Thoracic aorta (tissue), 2 donors: ENCODE measurements at regions not wholly inside any gene's neighbourhood (a gene's known extent, or its start where the extent isn't known, plus 50 kb on each side); places are given as distances from the start of the nearest gene placed in this dataset.

Source experiments
- ATAC-seq: fragments of 150-250 bp; one replicate; pipeline ENCODE4 v1.8.0; 2017; ENCODE audit warnings: low read depth; ENCODE audit not compliant: insufficient number of reproducible peaks, low FRiP score
- DNase-seq: peaks from one replicate; pipeline ENCODE4 v3.0.0-alpha.2; 2020; ENCODE audit warnings: low spot score
- H3K27ac ChIP-seq, 2 donors: fragments of 200-600 bp; sonication (generic); 1 replicate in 1 of 2; 2 replicates in 1 of 2; pipeline ENCODE4 v1.5.1; 2016; ENCODE audit warnings: mild to moderate bottlenecking in 2 of 2, moderate library complexity in 2 of 2
- H3K27me3 ChIP-seq: fragments of 200-600 bp; sonication (generic); replicated peaks from 2 replicates; pipeline ENCODE4 v1.6.0; 2016; ENCODE audit warnings: mild to moderate bottlenecking; ENCODE audit not compliant: insufficient read depth
- H3K36me3 ChIP-seq: fragments of 200-600 bp; sonication (generic); one replicate; pipeline ENCODE4 v1.5.1; 2016
- H3K4me1 ChIP-seq, 2 donors: fragments of 200-600 bp; sonication (generic); 1 replicate in 1 of 2; 2 replicates in 1 of 2; pipeline versions ENCODE4 v1.5.1 to v1.6.0; 2016; ENCODE audit warnings: low read depth in 2 of 2, mild to moderate bottlenecking in 1 of 2; ENCODE audit not compliant: control insufficient read depth in 1 of 2
- H3K4me3 ChIP-seq: fragments of 200-600 bp; sonication (generic); 2 replicates; pipeline ENCODE4 v1.5.1; 2016; ENCODE audit warnings: mild to moderate bottlenecking
- H3K9me3 ChIP-seq: fragments of 200-600 bp; sonication (generic); 2 replicates; pipeline ENCODE4 v1.5.1; 2016
- CTCF ChIP-seq: fragments of 200-600 bp; sonication (generic); IDR thresholded peaks from one replicate; pipeline ENCODE4 v1.5.1; 2019; ENCODE audit warnings: antibody characterized with exemption

DNA sequence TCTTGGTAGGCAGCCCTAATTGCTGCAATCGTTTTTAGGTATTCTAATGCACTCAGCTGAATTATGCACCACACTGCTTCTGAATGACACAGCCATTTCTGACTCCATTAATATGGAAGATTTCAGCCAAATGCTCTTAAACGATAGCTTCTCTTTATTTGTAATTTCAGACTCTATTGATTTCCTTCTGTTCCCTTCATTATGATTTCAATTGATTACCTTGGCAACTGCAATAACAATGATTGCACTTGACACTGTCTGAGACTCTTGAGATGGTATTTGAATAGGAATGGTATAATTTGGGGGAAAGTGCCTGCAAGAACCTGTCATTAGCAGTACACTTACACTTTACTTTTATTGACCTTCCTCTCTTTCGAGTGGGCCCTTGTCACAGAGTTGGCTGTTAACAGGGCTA lies 296.1 kb upstream of the DMAC1 start:
- Histone ChIP-seq H3K4me1 (no peaks in the 10 kb centered on the region), H3K36me3 (no peaks in the 10 kb centered on the region), H3K27ac (no peak overlapping the region), H3K4me3 (no peak overlapping the region), H3K27me3 (no peaks in the 10 kb centered on the region), H3K9me3 (no peaks in the 10 kb centered on the region)
- DNase-seq (no peak), ATAC-seq (no peak)
- no peak for TF ChIP-seq CTCF

DNA sequence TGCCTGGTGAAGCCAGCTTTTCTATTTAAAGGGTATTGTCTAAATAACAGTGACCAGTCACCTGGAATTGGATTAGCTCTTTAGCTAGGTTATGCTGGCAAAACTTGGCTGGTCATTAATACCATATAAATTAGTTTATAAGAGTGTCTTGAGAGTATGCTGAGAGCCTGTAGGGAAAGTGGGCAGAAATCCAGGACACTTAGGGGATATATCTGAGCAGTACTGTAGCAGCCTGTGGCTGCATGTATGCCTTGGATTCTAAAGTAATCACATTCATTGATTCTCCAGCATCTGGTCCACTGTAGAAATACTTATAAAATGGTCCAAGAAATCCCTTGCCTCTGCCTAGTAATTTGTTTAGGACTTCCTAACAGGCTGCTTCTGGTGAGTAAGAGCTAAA lies 288.9 kb upstream of the DMAC1 start:
- DNase-seq (no peak), ATAC-seq (no peak)
- Histone ChIP-seq H3K4me1 (no peaks in the 10 kb centered on the region), H3K4me3 (no peak overlapping the region), H3K9me3 (no peaks in the 10 kb centered on the region), H3K27me3 (no peaks in the 10 kb centered on the region), H3K36me3 (no peaks in the 10 kb centered on the region), H3K27ac (no peak overlapping the region)
- no peak for TF ChIP-seq CTCF

GRCh38 chr9:8085986-8086385 lies 286.4 kb upstream of the DMAC1 start:
- Histone ChIP-seq H3K9me3 (no peaks in the 10 kb centered on the region), H3K36me3 (no peaks in the 10 kb centered on the region), H3K27ac (no peak overlapping the region), H3K4me1 (no peaks in the 10 kb centered on the region), H3K4me3 (no peak overlapping the region), H3K27me3 (no peaks in the 10 kb centered on the region)
- ATAC-seq (no peak), DNase-seq (no peak)
- no peak for TF ChIP-seq CTCF

- no peak for DNase-seq
- Histone ChIP-seq H3K27me3 (no peaks in the 10 kb centered on the region), H3K36me3 (no peaks in the 10 kb centered on the region), H3K9me3 (no peaks in the 10 kb centered on the region), H3K4me3 (no peak overlapping the region), H3K4me1 (no peaks in the 10 kb centered on the region), H3K27ac (no peak overlapping the region)
- no peak for TF ChIP-seq CTCF
- no peak for ATAC-seq
Measured at GRCh38 chr9:8078641-8079140, 279.1 kb upstream of the DMAC1 start.

GRCh38 chr9:8074713-8075286 lies 275.2 kb upstream of the DMAC1 start:
- ATAC-seq, result no peak
- no peaks in the 10 kb centered on the region for H3K27me3 ChIP-seq
- no peak overlapping the region for H3K27ac ChIP-seq
- no peak overlapping the region for H3K4me3 ChIP-seq
- no peaks in the 10 kb centered on the region for H3K36me3 ChIP-seq
- TF ChIP-seq CTCF, result no peak
- DNase-seq, result no peak
- no peaks in the 10 kb centered on the region for H3K9me3 ChIP-seq
- no peaks in the 10 kb centered on the region for H3K4me1 ChIP-seq
